ENCODE measurements at regions not wholly inside any gene's neighbourhood (a gene's known extent, or its start where the extent isn't known, plus 50 kb on each side); places are given as distances from the start of the nearest gene placed in this dataset.

DNA sequence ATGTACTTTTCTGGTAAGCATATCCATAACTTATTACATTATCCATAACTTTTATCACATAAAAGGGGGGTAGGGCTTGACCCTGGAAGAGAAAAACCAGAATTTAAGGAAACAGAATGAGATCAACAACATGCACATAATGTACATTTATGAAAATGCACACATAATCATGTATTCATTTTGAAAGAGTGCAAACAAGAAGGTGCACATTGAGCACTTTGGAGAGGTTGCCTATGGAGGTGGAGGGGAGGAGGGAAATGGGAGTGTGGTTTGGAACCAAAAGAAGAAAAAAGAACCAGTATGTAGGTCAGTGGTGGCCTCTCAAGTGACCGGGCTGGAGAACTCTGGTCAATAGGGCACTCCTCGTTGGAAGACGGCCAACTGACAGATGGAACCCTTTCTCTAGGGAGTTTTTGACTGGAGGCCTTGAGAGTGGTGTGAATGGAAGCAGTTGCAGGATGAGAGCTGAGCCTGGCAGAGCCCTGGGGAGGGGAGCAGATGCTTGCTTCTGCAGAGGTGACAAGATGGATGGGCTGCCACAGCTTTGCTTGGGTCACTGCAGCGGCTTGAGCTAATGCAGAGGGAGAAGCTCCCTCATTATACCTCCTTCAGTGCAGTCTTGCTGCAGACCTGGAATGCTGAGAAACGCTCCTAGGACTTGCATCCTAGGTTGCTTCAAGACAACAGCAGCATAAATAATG lies 192.7 kb downstream of the SEC23IP start:
- TF ChIP-seq, protein P1, sequence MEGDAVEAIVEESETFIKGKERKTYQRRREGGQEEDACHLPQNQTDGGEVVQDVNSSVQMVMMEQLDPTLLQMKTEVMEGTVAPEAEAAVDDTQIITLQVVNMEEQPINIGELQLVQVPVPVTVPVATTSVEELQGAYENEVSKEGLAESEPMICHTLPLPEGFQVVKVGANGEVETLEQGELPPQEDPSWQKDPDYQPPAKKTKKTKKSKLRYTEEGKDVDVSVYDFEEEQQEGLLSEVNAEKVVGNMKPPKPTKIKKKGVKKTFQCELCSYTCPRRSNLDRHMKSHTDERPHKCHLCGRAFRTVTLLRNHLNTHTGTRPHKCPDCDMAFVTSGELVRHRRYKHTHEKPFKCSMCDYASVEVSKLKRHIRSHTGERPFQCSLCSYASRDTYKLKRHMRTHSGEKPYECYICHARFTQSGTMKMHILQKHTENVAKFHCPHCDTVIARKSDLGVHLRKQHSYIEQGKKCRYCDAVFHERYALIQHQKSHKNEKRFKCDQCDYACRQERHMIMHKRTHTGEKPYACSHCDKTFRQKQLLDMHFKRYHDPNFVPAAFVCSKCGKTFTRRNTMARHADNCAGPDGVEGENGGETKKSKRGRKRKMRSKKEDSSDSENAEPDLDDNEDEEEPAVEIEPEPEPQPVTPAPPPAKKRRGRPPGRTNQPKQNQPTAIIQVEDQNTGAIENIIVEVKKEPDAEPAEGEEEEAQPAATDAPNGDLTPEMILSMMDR (IDR thresholded peaks at IDR 0.05) = no peak
- no peak for TF ChIP-seq POLR2A (IDR thresholded peaks at IDR 0.05)

Data from thyroid gland (tissue), 4 donors.